BLaER1 (cell line): ENCODE measurements at regions not wholly inside any gene's neighbourhood (a gene's known extent, or its start where the extent isn't known, plus 50 kb on each side); places are given as distances from the start of the nearest gene placed in this dataset.

Source experiments
- H3K27ac ChIP-seq: shearing (Covaris generic); formaldehyde crosslinking; 2 replicates; pipeline ENCODE4 v1.8.1; 2022
- H3K27me3 ChIP-seq: shearing (Covaris generic); formaldehyde crosslinking; 2 replicates; pipeline ENCODE4 v1.8.1; 2022
- H3K36me3 ChIP-seq: shearing (Covaris generic); formaldehyde crosslinking; 2 replicates; pipeline ENCODE4 v1.8.1; 2022
- H3K4me1 ChIP-seq: shearing (Covaris generic); formaldehyde crosslinking; 2 replicates; pipeline ENCODE4 v1.8.1; 2022
- H3K4me2 ChIP-seq: shearing (Covaris generic); formaldehyde crosslinking; 2 replicates; pipeline ENCODE4 v1.8.1; 2022
- H3K4me3 ChIP-seq: shearing (Covaris generic); formaldehyde crosslinking; 2 replicates; pipeline ENCODE4 v1.8.1; 2022
- H3K9ac ChIP-seq: shearing (Covaris generic); formaldehyde crosslinking; 2 replicates; pipeline ENCODE4 v1.8.1; 2022
- H3K9me3 ChIP-seq: shearing (Covaris generic); formaldehyde crosslinking; 2 replicates; pipeline ENCODE4 v1.8.1; 2022
- H4K20me1 ChIP-seq: shearing (Covaris generic); formaldehyde crosslinking; 2 replicates; pipeline ENCODE4 v1.8.1; 2022
- Cebpa-rat ChIP-seq: shearing (Covaris generic); IDR thresholded peaks from 2 replicates; pipeline ENCODE4 v1.8.1; 2022

- Histone ChIP-seq H3K4me1 (no peaks in the 10 kb centered on the region), H3K27ac (no peak overlapping the region), H3K4me3 (no peak overlapping the region), H3K9ac (no peak overlapping the region), H4K20me1 (no peaks in the 10 kb centered on the region), H3K36me3 (no peaks in the 10 kb centered on the region), H3K9me3 (no peaks in the 10 kb centered on the region), H3K4me2 (no peak overlapping the region), H3K27me3 (no peaks in the 10 kb centered on the region)
- TF ChIP-seq Cebpa-rat, result no peak
These were observed 296.8 kb upstream of the SLC39A10 start for GRCh38 chr2:195360242-195360641.

GRCh38 chr2:195359043-195359735 is 297.8 kb upstream of the SLC39A10 start:
- no peak for TF ChIP-seq Cebpa-rat
- Histone ChIP-seq H3K9me3 (no peaks in the 10 kb centered on the region), H3K36me3 (no peaks in the 10 kb centered on the region), H3K4me2 (no peak overlapping the region), H3K27me3 (no peaks in the 10 kb centered on the region), H3K9ac (no peak overlapping the region), H3K4me3 (no peak overlapping the region), H4K20me1 (no peaks in the 10 kb centered on the region), H3K27ac (no peak overlapping the region), H3K4me1 (no peaks in the 10 kb centered on the region)

GRCh38 chr2:195356920-195357440 is 300.0 kb upstream of the SLC39A10 start:
- TF ChIP-seq Cebpa-rat, result no peak
- Histone ChIP-seq H3K4me3 (no peak overlapping the region), H3K27me3 (no peaks in the 10 kb centered on the region), H3K4me1 (no peaks in the 10 kb centered on the region), H3K4me2 (no peak overlapping the region), H3K9me3 (no peaks in the 10 kb centered on the region), H3K36me3 (no peaks in the 10 kb centered on the region), H3K9ac (no peak overlapping the region), H4K20me1 (no peaks in the 10 kb centered on the region), H3K27ac (no peak overlapping the region)

- Histone ChIP-seq H3K4me1 (no peaks in the 10 kb centered on the region), H3K4me2 (no peak overlapping the region), H3K27me3 (no peaks in the 10 kb centered on the region), H3K9me3 (no peaks in the 10 kb centered on the region), H3K9ac (no peak overlapping the region), H3K4me3 (no peak overlapping the region), H3K27ac (no peak overlapping the region), H3K36me3 (no peaks in the 10 kb centered on the region), H4K20me1 (no peaks in the 10 kb centered on the region)
- no peak for TF ChIP-seq Cebpa-rat
These were observed 301.0 kb upstream of the SLC39A10 start for GRCh38 chr2:195356026-195356425.

GRCh38 chr2:195352581-195352980 is 304.4 kb upstream of the SLC39A10 start:
- H3K9ac ChIP-seq, result no peak overlapping the region
- no peaks in the 10 kb centered on the region for H3K27me3 ChIP-seq
- no peak overlapping the region for H3K4me2 ChIP-seq
- TF ChIP-seq Cebpa-rat, result no peak
- H3K4me1 ChIP-seq, result no peaks in the 10 kb centered on the region
- H4K20me1 ChIP-seq, result no peaks in the 10 kb centered on the region
- H3K27ac ChIP-seq, result no peak overlapping the region
- H3K9me3 ChIP-seq, result no peaks in the 10 kb centered on the region
- H3K36me3 ChIP-seq, result no peaks in the 10 kb centered on the region
- H3K4me3 ChIP-seq, result no peak overlapping the region

- H3K4me2 ChIP-seq, result no peak overlapping the region
- H3K4me3 ChIP-seq, result no peak overlapping the region
- H3K27ac ChIP-seq, result no peak overlapping the region
- H3K9me3 ChIP-seq, result no peaks in the 10 kb centered on the region
- no peak for TF ChIP-seq Cebpa-rat
- H3K4me1 ChIP-seq, result no peaks in the 10 kb centered on the region; the same call in 1 of the 2 replicates
- H3K27me3 ChIP-seq, result no peaks in the 10 kb centered on the region
- no peaks in the 10 kb centered on the region for H4K20me1 ChIP-seq
- H3K36me3 ChIP-seq, result no peaks in the 10 kb centered on the region
- H3K9ac ChIP-seq, result no peak overlapping the region
These were observed 313.0 kb upstream of the SLC39A10 start for GRCh38 chr2:195343942-195344530.

GRCh38 chr2:195343540-195343939 is 313.5 kb upstream of the SLC39A10 start:
- H4K20me1 ChIP-seq, result no peaks in the 10 kb centered on the region
- H3K4me3 ChIP-seq, result no peak overlapping the region
- no peak overlapping the region for H3K4me2 ChIP-seq
- no peaks in the 10 kb centered on the region; the same call in 1 of the 2 replicates for H3K4me1 ChIP-seq
- no peak for TF ChIP-seq Cebpa-rat
- H3K9ac ChIP-seq, result no peak overlapping the region
- no peaks in the 10 kb centered on the region for H3K27me3 ChIP-seq
- no peak overlapping the region for H3K27ac ChIP-seq
- no peaks in the 10 kb centered on the region for H3K36me3 ChIP-seq
- no peaks in the 10 kb centered on the region for H3K9me3 ChIP-seq

GRCh38 chr2:195342061-195342460 is 315.0 kb upstream of the SLC39A10 start:
- peaks cover 7% of the 10 kb centered on the region; the same call in 1 of the 2 replicates for H3K4me1 ChIP-seq
- no peak overlapping the region for H3K27ac ChIP-seq
- H3K27me3 ChIP-seq, result no peaks in the 10 kb centered on the region
- no peaks in the 10 kb centered on the region for H3K9me3 ChIP-seq
- H3K4me2 ChIP-seq, result no peak overlapping the region
- no peaks in the 10 kb centered on the region for H4K20me1 ChIP-seq
- no peak for TF ChIP-seq Cebpa-rat
- no peak overlapping the region for H3K4me3 ChIP-seq
- no peak overlapping the region for H3K9ac ChIP-seq
- H3K36me3 ChIP-seq, result no peaks in the 10 kb centered on the region

GRCh38 chr2:195338856-195339255 is 318.2 kb upstream of the SLC39A10 start:
- Histone ChIP-seq H3K9ac (no peak overlapping the region), H4K20me1 (no peaks in the 10 kb centered on the region), H3K9me3 (no peaks in the 10 kb centered on the region), H3K36me3 (no peaks in the 10 kb centered on the region), H3K27ac (no peak overlapping the region), H3K27me3 (no peaks in the 10 kb centered on the region), H3K4me2 (no peak overlapping the region), H3K4me3 (no peak overlapping the region), H3K4me1 (peaks cover 7% of the 10 kb centered on the region; the same call in 1 of the 2 replicates)
- TF ChIP-seq Cebpa-rat, result no peak

- H3K4me1 ChIP-seq, result 0 out of 2 replicates have a peak, but pooled peaks cover 7% of the 10 kb centered on the region
- no peaks in the 10 kb centered on the region for H3K36me3 ChIP-seq
- no peak overlapping the region for H3K9ac ChIP-seq
- H3K27me3 ChIP-seq, result no peaks in the 10 kb centered on the region
- H3K27ac ChIP-seq, result no peak overlapping the region
- no peaks in the 10 kb centered on the region for H3K9me3 ChIP-seq
- no peak overlapping the region for H3K4me2 ChIP-seq
- no peaks in the 10 kb centered on the region for H4K20me1 ChIP-seq
- H3K4me3 ChIP-seq, result no peak overlapping the region
- no peak for TF ChIP-seq Cebpa-rat
These were observed 319.4 kb upstream of the SLC39A10 start for GRCh38 chr2:195337597-195337996.
